NCI-H1105 treated with DMSO at 0.1 percent for 48 hours (cell line): ENCODE measurements at regions not wholly inside any gene's neighbourhood (a gene's known extent, or its start where the extent isn't known, plus 50 kb on each side); places are given as distances from the start of the nearest gene placed in this dataset.

Experiments used
- DNase-seq: peaks from one replicate; lab custom pipeline; 2025; lab: John Stamatoyannopoulos, UW

DNA sequence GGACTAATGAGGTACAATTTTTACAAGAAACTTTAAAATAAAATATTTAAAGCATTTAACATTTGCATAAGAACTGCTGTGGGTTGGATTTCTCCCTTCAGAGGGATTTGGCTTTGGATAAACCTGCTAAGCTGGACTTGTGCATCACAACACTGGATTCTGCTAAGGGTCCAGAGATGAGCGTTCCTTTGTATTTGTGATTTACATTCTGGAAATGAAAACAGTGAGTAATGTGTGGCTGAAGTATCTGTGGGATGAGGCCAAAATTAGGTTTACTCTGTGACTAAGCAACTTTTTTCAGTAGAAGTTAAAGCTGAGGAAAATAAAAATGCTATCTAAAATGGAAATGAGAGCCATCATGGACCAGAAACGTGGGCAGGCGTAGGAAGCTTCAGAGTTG is 494.3 kb downstream of the EPM2A start:
- no peak for DNase-seq

DNA sequence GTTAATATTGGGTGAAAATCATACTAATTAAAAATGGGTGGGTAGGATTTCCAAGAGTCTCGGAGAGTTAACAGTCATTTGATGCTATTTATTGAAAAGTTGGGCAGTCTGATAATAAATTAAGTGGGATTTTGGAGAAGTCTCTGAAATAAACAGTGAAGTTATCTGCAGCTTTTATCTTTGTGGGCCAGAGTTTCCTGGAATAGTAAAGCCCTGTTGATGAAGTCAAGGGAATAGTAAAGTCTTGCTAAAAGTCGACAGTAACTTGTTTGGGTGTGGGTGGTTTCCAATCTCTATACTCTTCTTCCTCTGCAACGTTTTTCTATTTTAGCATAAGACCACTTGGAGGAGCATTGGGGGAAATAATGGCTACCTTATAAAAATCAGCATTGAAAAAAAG is 493.6 kb downstream of the EPM2A start:
- DNase-seq: no peak

DNA sequence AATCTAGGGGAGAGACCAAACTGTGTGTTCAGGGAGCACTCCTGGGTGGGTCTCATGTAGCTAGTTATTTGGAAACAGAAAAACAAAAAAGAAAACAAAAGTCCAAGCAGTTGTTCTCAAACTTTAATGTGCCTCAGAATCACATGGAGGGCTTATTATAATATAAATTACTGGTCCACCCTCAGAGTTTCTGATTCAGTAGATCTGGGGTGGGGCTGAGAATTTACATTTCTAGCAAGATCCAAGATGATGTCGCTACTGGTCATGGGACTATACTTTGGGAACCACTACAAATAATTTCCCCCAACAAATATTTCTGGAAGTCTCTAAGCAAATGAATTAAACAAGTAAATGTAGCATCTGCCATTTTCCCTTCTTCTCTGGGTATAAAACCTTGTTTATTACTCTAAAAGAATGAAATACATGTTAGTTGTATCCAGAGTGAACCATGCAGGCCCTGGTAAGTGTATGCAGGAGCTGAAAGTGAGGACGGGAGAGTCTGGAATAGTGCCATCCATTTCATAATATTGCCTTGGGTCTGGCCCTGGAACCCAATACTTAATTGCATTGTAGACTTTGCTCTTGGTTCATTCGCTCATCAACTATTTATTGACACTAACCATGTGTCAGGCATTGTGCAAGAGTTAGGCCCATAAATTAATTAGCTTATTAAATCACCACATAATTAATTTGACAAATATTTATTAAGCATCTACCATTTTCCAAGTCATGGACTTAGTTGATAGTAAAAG is 490.8 kb downstream of the EPM2A start:
- no peak for DNase-seq

DNA sequence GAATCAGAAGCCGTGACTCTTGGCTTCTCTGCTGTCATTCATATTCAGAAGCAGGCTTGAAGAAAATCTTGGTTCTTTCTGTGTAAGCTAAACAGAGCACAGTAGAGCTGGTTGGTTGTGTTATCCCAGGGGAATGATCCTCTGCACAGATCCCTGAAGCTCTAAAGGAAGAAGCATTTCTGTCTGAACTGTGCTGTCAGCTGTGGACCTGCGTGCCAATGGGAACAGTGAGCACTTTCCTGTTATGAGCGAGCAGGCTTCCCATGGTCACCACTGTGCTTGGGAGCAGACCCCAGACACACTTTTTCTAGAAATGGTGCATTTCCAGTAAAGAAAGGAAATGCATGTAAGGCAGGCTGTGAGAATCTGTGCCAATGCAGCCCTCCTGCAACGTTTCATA is 490.2 kb downstream of the EPM2A start:
- DNase-seq: no peak

DNA sequence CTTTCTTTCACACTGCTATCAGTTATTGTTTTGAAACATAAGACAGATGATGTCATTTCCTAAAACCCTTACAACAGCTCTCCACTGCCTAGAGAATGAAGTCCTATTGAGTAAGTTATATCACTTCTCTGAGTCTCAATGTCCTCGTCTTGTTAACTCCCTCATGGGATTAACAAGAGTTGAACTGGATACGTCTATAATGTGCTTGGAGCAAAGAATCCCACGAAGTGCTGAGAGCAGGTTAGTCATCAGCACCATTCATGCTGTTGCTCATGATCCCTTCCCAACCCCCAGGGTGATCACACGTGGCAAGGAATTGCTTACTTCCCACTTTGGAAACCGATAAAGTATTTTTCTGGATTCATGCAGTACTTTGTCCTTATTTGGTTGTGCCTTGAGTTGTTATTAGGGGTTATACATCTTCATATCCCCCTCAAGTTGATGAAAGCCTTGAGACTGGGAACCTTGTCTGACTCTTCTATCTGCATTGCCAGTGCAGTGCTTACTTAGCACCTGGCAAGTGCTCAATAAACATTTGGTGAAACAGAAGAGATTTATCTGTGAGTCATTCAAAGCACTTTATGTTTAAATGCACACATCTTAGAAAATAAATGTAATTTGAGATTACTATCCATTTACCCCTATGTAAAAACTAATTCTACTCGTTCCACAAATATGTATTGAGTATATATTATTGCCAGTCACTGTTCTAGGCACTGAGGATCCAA is 487.5 kb downstream of the EPM2A start:
- DNase-seq: no peak

DNA sequence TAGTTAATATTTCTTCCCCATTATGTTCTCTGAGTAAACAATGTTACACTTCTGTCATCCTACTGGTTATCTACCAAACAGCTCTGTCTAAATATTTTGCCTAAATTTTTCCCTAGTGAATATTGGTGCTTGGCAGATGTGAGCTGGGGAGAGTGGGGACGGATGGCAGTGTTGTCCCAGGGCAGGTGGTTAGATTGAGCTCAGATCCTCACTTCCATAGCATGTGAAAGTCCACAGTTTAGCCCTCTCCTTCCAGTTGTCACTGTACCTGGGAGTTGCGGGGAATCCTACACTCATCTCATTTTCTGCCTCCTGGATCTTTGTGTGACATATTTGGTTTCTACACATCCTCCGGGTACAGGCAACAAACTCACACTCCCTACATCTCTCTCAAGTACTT is 484.9 kb downstream of the EPM2A start:
- DNase-seq: no peak

DNA sequence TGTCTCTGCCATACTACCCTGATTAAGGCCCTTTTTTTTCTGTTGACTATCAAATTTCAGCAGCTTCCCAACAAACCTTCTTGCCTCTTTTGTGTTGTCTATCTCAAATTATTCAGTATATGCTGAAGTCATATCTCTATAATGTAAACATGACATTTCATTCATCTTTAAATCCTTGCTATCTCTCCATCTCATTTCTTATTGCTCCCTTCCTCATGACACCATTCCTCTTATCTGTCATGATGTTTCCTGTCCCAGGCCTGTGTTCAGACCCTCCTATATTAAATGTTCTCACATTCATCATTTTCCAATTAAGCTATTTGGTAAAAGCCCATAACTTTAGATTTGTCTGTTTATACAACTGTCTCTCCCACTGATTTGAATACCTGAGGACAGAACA is 482.6 kb downstream of the EPM2A start:
- no peak for DNase-seq

DNA sequence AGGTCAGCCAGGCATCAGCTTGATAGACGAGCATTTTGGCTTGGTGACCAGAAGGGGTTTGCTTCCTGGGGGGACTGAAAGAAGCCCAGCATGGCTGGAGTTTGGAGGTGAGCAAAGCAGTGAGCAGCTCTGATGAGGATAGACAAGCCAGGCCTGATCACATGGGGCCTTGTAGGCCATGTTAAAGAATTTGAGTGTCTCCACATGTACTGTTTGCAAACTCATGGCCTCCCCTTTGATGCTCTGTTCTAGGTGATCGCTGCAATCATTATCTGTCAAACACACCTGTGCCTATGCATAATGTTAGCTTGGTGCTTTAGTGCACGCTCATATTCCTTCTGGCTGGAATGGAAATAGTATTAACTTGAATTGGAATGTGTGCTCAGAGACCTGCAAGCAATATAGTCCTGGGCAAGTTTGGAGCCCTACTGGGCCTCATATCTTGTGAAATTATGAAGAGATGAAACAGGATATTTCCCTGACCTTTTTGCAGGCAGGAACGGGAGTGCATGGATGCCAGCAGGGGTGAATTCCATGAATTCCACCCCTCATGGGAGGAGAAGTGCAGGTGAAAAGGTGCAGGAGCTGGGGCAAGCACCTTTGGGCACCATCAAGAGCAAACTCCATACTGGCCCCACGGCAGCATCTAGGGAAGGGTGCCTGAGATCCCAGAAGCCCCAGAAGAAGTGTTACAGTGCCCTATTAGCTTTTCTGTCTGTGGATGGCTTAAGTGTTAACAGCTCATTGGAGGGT is 480.5 kb downstream of the EPM2A start:
- no peak for DNase-seq

DNA sequence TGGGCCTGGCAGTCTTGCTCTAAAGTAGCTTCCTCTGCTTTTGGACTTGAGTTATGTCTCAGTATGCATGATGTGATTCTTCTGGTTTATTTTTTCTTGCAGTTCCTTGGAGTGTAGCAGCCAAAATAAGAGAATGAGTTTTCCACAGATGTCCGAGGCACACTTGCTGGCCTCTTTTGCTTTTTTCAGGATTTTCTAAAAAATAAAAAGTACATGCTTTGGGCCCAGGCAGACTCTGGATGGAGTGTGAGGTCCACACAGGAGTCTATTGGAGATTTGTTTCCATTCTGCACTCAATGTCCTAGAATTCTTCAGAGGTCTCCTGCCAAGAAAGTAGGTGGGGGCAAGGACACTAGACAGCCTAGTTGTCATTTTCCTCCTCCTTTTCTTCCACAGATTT is 477.6 kb downstream of the EPM2A start:
- no peak for DNase-seq

DNA sequence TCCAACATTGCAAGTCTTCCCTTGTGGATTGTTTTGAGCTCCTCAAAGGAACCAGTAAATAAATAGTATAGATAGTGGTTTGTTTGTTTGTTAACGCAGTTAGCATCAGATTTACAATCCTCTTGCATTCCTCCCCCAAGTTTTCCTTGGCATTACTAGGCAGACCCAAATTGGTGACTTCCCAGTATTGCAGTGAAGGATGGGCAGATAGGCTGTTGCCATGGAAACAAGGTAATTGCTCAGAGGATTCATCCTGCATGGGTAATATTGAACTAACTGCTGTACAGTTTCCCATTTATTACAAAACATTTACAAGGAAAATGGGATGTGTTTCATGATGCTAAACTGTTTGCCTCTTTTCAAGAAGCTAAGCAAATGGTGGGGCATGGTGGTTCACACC is 477.2 kb downstream of the EPM2A start:
- no peak for DNase-seq

DNA sequence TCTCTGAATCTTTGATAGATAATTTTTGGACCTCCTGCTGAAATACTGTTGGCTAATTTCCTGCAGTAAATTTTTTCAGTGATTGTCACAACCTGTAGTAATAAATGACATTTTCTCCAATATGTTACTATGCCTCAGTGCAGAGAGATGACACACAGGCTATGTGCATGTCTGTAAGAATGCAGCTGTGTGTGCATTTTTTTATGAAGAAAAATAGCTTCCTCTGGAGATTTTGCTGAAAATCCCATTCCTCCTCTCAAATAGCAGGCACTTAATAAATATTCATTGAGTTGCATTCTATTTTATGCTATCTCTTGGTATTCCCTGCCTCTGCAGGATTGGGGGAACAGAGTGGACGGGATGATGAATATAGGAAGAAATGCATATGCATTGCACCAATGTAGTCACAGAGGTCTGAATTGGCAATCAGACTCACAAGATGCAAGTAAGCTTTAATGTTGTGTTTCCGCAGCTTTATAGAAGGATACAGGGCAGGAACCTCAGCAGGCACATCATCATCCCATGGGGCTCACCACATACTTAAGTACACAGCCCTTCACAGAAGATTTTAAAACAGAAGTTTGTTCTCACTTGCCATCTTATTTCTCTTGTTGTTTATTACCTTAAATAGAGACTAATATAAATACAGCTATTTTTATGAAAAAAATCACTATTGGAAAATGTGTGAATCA is 474.7 kb downstream of the EPM2A start:
- DNase-seq: no peak

DNA sequence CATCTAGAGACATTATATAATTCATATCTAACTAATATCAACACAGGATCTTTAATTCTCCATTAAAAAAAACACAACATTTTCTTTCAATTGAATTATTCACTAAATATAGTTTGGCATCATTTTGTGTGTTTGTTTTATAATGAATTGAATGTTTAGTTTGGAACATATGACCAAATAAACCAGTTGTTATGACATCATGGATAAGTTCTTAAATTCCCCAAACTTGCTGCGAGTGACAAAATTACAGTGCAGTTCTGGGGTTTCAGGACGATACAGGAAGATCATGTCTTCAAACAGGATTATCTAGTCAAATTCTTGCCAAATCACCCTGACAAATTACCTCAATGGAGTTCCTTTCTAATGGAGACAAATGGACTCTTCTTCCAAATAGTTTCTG is 473.6 kb downstream of the EPM2A start:
- DNase-seq: no peak

DNA sequence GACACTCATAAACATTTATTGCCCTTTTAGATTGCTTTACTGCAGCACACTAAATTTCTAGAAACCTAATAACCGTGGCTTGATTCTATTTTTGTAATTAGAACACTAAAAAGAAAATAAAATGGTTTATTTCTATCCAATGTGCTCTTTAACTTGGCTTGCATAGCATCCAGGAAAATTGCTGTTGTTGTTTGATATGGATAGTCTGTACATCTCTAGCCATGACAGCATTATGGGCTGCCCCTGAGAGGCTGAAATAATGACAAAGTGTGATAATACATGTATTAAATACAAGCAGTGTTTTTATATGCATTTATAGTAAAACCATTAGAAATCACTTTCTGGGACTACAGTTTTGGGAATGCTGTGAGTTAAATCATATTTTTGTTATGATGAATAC is 472.5 kb downstream of the EPM2A start:
- no peak for DNase-seq

DNA sequence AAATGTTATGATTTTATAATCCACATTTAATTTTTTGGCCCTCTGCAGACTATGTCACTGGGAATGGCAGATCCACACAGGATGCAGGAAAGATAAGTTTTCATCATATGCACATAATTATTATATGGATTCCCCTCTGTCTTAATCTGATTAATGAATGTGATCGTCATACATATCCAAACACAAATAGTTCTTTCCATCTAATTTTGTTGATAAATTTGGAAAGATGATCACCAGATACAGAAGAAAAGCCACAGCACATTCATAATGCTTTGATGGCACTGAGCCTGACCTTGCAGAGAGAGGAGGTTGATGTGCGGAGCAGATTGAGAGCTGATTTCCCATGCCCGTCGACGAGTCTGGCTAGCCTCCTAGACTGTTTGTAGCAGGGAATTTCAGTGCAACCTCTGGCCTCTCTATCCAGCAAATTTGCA is 471.5 kb downstream of the EPM2A start:
- DNase-seq: no peak

DNA sequence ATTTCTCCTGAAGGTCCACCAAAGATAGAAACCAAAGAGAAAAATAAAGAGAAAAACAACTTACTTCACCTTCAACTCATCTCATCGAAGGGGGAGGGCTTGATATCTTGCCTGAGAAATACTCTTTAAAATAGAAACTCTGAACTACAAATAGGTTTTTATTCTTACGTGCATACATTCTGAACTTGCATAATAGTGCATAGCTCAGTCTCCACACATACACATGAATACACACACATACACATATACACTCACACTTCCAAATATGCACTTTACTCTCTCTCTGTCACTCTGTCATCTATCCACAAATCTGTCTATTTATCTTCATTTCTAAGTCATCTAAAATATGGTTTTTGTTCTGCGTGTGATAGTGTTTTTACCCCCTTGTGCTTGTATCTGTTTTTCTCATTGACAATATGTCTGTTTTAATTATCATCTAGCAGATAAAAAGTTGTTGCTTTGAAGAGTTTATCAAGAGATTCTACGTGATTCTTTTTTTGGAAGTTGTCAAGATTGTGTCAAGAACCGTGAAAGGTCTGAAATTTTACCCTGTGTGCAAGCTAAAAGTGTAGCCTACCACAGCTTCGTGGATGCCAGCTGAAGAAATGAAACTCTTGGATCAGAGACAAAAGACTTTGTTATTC is 468.8 kb downstream of the EPM2A start:
- no peak for DNase-seq

DNA sequence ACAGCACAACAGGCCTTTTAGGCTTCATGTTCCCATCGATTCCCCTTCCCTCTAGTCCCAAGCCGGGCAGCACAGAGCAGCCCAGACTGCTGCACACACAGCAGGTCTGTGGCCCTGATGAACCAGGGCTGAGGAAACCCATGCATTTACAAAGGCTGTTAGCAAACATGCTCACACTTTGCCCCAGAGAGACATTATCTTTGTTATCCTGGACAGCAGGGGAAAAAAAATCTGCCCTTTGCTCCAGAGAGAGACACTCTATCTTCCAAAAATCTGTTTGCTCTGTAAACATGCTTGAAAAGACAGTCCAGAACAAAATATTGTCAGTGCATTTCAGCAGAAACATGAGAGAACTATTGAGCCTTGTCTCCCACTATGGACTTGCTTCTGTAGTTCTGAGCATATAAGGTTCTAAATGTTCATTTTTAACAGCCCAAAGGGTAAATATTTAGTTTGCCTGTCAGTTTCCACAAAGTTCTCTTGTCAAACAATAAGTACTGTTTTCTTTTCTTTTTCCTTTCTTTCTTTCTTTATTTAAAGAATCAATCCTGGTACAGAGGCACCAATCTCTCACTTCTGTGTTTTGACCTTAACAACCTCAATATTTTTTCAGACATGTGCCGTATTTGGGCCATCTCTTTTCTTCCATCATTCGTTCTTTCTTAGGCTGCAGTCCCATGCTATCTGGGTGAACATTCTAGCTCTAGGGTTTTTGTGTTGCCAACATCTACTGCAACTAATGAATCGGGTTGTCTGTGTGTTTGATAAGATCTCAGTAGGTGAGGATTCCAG is 468.0 kb downstream of the EPM2A start:
- no peak for DNase-seq

DNA sequence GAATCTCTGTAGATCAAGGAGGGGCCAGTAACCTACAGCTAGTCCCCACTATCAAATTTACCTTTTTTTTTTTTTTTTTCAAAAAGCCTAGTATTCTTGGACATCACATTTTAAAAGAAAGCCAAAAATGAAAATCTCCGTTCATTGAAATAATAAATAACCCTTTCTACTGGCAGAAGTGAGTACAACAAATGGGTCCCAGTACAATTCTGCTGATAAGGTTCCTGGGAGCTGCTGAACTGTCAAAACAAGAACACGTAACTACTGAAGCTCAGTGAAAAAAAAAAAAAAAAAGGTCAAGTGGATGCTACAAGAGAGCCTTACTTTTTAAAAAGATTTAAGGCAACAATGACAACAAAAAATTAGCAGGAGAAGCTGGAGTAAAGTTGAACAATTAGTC is 464.9 kb downstream of the EPM2A start:
- no peak for DNase-seq

DNA sequence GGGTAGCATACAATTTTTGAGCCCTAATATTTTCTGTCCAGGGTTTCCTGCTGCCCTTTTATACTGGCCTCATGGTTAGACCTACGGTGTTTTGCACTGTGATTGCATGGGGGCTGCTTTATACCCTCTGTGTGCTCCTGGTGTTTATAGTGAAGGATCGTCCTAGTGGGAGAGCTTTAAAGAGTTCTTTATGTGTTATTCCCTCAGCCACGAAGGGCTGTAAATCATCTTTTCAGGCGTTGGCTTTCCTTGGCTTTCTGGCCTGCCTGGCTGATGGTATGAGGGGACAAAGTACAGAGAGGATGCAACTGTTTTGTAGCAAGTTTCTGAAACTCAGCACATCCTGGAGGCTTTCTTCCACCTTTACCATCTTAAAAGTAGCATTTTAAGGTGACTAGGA is 464.3 kb downstream of the EPM2A start:
- DNase-seq: no peak

DNA sequence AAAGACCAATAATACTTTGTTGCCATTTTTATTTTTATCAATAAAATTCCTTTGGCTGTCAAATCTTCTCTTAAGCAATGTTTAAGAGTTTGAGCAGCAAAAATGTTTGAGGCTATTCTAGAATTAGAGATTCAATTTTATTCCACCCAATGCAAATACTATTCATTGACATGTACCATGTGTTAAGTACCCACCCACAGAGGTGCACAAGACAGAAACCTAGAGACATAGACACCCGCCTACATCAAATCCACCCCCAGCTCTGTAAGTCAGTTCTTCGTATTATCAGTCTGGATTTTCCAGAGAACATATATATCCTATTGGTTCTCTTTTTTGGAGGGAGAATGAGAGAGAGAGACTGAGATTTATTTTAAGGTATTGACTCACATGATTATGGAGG is 463.7 kb downstream of the EPM2A start:
- DNase-seq: no peak

DNA sequence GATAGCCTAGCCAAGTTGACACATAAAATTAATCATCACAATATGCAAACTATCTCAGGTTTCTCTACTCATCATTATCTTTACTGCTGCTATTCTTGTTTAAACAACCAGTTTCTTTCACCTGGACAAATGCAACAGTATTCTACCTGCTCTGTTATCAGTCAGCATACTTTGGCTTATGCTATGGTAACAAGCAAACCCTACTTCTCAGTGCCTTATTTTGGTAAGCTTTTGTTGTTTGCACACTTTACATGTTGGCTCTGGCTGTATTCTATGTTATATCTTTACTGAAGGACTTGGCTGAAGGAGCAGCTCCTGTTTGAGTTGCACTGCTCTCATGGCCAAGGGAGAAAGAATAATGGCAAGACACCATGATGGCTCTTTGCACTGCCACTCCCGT is 463.1 kb downstream of the EPM2A start:
- no peak for DNase-seq

DNA sequence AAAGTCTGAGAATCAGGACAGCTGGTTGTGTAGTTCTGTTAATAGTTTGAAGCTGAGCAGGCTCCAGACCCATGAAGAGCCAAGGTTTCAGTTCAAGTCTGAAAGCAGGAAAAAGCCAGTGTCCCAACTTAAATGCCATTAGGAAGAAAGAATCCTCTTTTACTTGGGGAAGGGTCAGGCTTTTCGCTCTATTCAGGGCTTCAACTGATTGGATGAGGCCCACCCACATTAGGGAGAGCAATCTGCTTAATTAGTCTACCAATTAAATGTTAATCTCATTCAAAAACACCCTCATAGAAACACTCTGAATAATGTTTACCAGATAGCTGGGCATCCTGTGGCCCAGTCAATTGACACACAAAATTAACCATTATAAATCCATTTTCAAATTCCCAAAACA is 462.2 kb downstream of the EPM2A start:
- DNase-seq: no peak
